SKM-1 (cell line): ENCODE measurements at regions not wholly inside any gene's neighbourhood (a gene's known extent, or its start where the extent isn't known, plus 50 kb on each side); places are given as distances from the start of the nearest gene placed in this dataset.

ENCODE experiments used
- DNase-seq: peaks from one replicate; lab custom pipeline; 2025; ENCODE audit not compliant: unreplicated experiment; lab: John Stamatoyannopoulos, UW

DNA sequence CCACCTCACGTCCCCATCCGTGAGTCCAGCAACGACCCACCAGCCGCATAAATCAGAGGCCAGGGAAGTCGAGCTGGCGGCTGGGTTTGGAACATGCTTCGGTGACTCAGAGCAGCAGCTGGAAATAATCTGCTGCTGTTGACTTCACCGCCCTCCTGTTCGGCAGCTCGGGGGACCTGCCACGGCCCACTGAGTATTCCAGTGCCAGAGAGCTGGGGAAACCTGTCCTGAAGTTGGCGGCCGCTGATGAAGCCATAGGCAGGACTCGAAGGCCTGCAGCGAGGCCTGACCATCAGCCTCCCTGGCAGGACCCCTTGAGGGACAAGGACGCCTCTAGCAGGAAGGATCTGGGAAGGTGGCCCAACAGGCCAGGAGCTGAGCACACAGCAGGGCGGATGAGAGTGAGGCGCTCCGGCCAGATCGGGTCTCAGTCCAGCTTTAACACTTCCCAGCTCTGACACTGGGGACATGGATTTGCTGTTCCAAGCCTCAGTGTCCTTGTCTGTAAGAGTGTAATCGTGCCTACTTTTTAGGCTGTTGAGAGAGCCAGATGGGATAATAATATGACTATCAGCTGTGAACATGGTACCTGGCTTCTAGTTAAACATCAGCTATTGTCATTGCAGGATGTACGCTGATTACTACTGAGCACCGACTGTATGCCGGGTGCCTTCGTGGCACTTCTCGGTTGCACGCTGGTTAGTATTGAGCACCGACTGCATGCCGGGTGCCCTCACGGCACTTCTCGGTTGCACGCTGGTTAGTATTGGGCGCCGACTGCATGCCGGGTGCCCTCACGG is 50.4 kb upstream of the CIBAR2 start:
- no peak for DNase-seq

- DNase-seq, result no peak
These were observed 51.2 kb upstream of the CIBAR2 start for GRCh38 chr16:85163278-85164112.

GRCh38 chr16:85164431-85164830 is 52.2 kb upstream of the CIBAR2 start:
- DNase-seq, result no peak

DNA sequence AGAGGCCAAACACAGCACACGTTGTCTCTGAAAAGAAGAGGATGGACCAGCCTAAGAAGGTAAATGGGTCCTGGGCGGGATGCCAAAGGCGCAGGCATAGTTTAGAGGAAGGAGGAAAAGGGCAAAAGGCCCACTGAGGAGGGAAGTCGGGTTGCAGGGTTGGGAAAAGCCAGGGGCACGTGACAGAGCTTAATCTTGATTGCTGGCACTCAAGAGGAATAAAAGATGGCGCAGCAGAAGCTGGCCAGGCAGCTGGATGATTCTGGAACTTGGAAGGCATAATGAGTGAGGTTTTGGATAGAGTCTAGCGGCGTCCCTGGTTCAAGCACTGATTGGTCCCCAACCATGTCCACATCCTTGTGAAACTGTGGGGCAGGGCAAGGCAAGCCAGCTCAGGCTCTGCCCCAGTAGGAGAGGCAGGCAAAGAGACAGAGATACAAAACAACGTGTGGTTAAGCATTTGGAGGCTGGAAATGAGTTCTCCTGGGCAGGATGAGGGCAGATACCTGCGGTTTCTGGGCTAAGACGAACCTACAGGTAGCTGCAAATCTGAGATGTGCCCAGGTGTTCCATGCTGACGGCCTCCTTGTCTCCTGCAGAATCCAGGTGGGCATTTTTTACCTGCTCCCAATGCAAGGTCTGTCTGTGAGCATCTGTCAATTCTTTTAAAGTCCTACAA is 52.7 kb upstream of the CIBAR2 start:
- DNase-seq, result no peak

DNA sequence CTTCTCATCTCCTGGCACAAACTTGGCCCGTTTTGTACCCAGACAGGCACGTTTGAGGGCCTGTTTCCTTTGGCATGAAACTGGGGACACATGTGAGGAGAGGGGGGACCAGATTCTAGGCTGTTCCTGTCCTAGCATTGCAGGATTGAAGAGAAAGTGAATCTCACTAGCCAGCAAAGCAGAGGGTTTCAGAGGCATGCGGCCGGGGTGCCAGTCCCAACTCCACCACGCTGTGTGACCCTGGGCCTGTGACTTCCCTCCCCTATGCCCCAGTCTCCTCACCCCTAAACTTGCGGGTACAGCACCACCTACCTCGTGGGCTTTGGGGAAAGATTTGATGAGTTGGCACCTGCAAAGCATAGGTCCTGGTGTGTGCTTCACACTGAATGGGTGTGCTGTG is 53.5 kb upstream of the CIBAR2 start:
- no peak for DNase-seq

DNA sequence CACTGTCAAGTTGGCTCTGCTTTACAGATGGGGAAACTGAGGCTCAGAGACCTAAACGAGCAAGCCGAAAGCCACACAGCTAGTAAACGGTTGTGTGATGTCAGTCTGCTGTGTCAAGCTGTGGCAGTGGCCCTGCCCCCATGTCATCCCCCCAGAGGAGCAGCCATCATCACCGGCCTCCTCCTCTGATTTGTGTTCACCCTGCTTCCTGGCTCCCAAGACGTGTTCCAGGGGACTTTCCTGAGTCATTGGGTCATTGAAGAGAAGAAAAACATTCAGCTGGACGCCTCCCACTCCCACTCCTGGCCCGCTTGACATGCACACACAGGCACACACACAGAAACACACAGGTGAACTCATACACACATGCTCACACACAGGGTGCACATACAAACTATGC is 54.0 kb upstream of the CIBAR2 start:
- no peak for DNase-seq

DNA sequence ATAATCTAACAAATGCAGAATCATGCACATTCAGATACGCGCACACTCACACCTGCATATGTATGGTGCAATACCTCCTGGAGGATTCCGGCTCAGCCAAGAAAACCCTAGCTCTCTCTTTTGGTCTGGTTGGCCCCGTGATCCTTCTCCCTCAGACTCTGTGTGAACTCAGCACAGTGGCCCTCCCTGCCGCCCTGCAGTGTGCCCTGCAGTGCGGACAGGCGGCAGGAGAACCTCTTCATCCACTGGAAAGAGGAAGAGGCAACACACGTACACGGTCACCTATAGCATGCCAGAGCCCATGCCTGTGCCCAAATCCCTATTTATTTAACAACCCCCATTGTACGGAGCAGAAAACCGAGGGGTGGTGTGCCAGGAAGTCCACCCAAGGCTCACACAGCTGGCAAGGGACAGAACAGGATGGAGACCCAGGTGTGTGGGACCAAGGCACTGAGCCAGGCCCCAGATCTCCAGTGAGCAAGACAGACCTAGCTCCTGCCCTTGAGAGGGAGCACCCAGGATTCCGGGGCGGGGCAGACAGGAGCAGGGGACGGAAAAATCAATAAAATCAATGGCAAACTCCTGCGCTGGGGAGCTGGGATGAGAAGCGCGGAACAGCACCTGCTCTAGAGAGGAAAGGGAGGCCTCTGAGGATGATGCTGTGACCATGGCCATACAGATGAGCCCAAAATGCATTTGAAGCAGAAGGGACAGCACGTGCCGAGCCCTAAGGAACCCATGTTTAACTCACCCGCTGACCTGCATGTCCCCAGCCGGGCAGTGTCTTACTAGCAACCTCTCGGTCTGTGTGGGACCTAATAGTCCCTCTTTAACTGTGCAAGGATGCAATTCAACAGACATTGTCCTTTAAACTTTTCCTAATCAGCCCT is 54.7 kb upstream of the CIBAR2 start:
- DNase-seq, result no peak

- DNase-seq, result no peak
These were observed 55.6 kb upstream of the CIBAR2 start for GRCh38 chr16:85167589-85168537.

GRCh38 chr16:85168732-85169256 is 56.5 kb upstream of the CIBAR2 start:
- DNase-seq, result no peak

- no peak for DNase-seq
These were observed 57.2 kb upstream of the CIBAR2 start for GRCh38 chr16:85169333-85170065.

GRCh38 chr16:85170066-85170491 is 57.8 kb upstream of the CIBAR2 start:
- no peak for DNase-seq

DNA sequence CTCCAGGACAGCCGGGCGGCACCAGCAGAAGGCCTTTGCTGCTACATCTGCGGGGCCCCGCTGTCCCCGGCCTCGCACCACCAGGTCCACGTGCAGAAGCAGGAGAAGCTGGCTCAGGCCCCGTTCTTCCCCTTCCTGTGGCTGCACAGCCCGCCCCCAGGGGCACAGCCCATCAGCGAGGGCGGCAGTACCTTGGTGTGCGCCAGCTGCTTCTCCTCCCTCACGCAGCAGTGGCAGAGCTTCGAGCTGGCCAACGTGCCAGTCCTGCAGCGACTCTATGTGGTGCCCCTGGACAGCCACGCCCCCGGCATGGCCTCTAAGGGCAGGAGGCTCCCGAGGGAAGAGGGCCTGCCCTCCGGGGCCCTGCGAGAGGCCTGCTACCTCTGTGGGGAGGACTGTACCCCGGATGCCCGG is 58.3 kb upstream of the CIBAR2 start:
- no peak for DNase-seq

GRCh38 chr16:85171004-85171758 is 58.9 kb upstream of the CIBAR2 start:
- DNase-seq, result no peak

DNA sequence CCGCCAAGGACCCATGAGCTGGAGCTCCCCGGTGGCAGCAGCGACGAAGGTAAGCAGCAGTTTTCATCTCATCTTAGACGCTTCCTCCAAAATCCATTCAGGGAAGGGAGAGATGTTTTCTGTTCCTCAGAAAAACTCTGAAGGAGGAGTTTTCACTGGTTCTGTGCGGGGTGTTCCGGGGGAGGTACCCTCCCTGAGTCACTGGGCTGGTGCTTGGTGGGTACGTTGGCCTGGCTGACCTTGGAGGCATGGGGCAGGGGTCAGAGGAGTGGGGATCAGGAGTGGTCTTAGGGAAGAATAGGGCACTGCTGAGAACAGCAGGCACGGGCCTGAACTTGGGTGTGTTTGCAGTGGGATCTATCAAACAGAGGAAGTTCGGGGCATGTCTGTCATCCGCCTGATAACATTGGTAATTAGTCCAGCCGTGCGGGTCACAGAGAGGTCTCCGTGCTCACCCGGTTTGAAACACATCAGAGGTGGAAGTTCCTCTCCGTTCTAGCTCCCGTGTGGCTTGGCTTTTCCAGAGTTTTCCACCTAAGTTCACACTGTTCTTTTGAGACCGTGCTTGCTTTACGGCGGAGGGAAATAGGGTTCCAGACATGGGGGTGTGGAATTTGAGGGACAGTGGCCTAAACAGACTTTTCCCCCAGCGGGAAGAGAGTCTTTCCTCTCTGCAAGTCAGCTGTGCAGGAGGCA is 59.6 kb upstream of the CIBAR2 start:
- no peak for DNase-seq

DNA sequence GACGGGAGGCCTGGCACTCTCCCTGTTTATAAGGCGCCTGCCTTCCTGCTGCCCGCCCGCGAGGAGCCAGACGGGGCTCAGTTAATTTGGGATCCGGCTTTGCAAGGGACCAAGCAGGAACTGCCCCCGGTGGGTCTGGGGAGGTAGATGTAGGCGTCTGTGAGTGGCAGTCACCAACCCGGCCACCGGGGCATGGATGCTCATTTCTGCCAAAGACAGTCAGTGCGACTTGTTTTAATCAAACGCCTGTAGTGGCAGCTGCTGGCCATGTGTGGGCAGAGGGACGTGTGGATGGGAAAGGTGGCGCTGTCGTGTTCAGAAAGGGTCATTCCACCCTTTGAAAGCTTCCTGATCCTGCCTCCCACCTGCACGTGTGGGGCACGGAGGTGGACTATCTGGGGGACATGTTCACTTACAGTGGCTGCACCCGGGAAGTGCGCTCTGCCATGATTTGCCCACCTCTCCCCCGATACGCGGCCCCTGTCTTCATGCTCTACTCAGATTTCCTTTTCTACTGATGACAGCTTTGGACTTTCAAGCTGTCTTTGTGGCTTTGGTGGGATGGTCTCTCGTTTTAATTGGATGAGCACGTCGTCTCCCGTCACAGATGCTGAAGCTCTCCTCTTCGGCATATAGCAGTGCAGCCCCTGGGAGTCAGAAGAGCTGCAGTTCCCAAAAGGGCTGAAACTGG is 60.3 kb upstream of the CIBAR2 start:
- DNase-seq, result no peak

GRCh38 chr16:85173146-85173980 is 61.1 kb upstream of the CIBAR2 start:
- no peak for DNase-seq
